HG03280 (cell line): ENCODE measurements at regions not wholly inside any gene's neighbourhood (a gene's known extent, or its start where the extent isn't known, plus 50 kb on each side); places are given as distances from the start of the nearest gene placed in this dataset.

Source experiments
- ATAC-seq: cut with Tn5 transposase; IDR thresholded peaks from one replicate; pipeline ENCODE4 v1.9.1; 2021; ENCODE audit warnings: mild to moderate bottlenecking, moderate library complexity; ENCODE audit not compliant: unreplicated experiment

GRCh38 chr6:40196135-40196518 lies 261.9 kb upstream of the MOCS1 start:
- ATAC-seq: no peak

DNA sequence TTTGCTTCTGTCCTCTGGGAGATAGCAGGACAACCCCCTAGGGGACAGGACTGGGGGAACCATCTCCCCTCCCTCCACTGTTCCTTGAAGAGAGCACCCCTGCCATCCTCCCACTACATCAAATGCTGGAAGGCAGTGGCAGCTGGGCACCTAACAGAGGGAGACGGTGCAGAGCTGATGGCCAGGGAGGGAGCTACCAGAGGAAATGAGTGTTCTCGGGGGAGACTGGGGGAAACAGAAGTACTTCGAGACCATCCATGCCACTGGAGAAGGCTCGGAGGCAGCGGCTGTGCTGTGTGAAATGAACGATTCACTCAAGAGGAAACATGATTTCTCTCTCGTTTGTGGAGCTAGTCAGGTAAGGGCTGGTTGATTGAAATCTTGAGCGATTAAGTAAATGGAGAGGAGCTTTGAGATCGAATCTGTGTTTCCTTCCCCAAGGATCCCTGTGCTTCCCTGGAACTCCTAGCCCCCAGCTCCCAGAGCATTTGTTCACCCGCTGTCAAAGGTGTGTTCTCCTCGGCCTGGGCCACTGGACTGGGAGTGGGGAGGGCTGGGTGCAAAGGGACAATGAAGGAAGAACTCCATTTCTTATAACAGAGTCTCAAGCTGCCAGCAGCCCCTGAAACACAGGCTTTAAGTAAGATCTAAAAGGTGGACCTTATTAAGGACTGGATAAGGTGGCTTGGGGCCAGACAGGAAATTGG lies 261.3 kb upstream of the MOCS1 start:
- ATAC-seq: no peak

DNA sequence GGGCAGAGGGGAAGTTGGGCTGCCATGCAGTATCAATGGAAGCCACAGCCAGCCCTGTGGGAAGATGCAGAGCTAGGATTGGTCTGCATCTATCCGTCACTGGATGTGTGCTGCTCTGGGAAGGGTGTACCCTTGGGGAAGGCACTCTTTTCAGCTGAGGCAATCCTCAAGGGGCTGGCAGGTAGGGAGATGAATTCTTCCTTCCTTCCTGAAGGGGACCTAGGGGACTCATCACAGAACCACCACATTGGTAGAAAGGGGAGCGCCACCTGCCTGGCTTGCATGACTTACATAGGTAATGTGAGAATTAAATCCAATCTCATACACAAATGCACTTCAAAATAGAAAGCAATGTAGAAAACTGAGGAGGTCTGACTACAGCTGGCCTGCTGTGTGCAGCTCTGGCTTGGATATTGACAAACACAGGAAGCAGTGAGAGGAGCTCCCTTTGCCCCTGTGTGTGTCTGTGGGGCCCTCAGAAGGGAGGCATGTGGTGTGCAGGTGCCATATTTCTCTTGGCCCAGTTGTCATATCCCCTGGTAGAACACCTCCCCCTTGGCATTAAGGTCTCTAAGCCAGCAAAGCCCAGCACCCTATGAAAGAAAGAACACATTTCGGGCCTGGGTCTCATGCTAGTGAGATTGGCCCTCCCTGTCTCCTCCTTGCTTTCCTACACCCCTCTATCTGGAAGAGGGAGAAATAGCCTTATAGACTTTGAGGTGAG lies 260.3 kb upstream of the MOCS1 start:
- no peak for ATAC-seq

DNA sequence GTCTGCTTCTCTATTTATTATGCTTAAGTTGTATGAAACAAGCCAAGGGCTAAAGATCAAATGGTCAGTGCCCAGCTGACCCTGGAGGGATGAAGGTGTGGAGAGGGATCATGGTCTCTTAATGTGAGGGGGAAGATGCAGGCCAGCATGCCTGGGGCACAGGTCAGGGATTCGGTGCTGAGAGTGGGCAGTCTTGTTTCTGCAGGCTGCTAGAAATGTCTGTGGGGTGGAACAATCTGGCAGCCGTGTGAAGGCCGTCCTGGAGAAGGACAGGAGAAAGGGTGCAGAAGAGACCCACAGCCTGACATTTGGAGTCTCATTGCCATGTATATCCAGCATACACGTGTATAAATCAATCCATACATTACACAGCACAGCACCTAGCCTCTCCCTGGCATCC lies 258.3 kb upstream of the MOCS1 start:
- no peak for ATAC-seq

- no peak for ATAC-seq
Measured at GRCh38 chr6:40188931-40189330, 254.7 kb upstream of the MOCS1 start.

DNA sequence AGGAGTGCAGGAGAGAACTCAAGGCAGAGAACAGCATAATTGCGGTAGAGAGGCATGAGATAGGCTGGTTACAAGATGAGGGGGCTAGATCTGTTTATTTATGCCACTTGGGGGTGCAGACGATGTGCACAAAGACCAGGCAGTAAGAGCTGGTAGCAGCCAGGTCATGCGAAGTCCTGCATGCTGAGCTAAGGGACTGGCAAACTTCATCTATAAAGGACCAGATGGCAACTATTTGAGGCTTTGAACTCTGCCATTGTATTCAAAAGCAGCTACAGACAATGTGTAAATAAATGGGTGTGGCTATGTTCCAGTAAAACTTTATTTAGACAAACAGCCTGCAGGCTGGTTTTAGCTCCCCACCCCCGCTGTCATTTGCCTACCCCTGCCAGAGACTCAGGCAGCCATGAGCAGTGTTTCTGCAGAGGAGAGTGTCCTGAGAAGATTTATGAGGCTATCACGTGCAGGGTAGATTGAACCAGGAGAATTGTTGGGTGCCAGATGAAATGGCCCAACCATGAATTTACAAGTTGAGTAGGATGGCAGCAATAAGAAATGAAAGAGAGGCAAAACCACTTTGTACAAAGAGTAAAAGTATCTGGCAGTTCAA lies 253.4 kb upstream of the MOCS1 start:
- ATAC-seq: no peak

DNA sequence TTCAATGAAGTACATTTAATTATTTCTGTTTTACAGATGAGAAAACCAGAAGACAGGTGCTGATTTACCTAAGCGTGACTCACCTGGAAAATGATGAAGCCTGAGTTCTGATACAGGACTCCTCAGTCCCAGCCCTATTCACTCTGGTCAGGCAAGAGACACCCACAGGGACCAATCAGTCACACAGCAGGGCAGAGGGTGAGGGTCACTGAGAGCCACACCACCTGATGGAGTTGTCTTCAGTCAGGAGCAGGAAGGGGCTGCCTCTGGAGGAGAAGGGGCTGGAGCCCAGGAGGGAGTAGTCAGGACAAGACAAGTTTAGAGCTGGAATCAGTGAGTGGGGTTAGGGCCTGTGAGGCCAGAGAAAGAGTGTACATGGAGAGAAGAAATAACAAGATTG lies 251.2 kb upstream of the MOCS1 start:
- no peak for ATAC-seq

DNA sequence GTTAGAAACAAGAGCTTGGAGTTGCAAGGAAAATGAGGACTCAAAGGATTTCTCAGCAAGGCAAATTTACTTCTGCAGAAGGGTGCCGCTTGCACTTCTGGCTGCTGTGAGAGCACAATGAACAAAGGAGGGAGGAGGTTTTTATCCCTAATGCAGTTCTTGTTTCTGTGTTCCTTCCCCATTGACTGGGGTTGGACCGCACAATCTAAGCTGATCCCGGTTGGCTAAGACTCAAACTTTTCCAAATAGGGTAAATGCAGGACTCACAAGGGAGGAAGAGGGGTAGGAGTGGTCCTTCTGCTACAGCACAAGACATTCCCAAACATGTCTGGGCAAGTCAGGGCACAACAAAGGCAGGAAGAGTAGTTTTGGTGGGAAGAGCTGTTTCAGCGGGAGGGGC lies 249.6 kb upstream of the MOCS1 start:
- ATAC-seq: no peak

DNA sequence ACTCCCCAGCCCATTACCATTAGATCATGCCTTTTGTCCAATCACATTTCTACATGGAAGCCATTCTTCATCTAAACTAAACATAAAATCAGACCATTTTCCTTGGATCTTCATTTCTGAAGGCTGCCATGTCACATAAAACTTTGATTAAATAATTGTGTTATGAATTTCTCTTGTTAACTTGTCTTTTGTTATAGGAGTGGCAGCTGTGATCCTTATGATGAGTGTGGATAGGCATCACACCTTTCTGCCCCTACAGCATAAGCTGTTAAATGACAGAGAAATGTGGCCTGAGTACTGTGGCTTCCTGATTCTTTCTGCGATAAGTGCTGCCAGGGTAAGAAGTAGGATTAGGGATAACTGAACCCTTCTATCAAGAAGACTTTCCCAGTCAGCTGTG lies 247.1 kb upstream of the MOCS1 start:
- ATAC-seq: no peak

DNA sequence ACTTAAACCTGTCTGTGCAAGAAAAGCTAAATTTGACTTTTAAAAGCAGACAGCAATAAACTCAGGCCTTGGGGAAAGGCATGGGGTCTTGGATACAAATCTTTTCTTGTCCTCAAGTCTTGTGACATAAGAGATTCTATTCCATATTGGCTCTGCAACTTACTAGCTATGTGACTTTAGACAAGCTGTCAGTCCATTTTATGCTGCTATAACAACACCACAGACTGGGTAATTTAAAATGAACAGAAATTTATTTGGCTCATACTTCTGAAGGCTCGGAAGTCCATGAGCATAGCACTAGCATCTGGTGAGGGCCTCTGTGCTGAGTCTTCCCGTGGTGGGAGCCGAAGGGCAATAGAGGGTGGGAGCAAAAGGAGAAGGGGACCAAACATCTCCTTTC lies 246.0 kb upstream of the MOCS1 start:
- no peak for ATAC-seq

DNA sequence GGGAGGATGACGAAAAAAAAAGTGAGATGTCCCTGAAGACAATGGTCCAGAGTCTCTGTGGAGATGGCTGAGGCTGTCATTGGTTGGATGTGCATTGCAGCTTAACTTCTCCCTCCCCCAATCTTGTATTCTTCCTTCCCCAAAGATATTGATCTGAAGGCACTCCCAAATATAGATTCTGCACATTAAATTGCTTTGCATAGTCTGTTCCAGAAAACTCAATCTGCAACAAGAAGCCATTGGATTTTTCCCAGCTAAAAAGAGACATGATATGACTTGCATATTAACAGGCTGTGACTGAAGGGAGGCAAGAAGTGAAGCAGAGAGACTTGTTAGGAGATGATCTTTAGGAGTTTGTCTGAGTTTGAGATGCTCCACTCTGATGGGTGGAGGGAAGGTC lies 245.2 kb upstream of the MOCS1 start:
- ATAC-seq: no peak

DNA sequence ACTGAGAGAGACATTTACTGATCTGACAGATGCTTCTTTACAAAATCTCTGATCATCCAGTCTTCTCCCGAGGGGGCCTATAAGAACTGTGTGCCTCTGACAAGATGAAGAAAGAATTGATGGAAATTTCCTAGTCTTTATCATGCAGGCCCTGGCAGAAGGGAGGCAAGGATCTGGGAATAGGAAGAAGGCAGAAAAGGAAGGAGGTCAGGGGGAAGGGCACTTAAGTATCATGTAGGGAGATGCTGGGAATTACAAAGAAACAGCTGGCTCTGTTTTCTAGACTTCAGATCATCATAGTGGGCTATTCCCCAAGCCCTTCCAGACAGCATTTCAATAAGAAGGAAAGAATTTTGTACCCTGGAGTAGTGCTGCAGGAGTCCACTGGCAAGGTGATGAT lies 243.3 kb upstream of the MOCS1 start:
- ATAC-seq: no peak

DNA sequence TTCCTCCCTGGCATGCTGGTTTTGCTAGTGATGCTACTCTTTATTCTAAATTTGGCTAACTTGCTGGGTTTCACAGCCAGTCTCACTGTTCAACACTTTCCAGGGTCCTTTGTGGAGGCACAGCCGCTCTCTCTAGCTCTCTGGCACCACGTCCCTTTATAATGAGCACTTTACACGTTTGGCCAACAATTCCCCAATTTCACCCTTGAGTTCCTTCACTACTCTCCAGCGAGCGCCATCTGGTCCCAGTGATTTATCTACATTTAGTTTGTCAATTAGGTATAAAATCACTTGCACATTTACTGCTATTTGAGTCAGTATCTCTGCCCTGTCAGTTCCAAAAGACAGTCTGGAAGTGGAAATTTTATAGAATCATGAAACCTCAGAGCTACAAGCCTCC lies 241.9 kb upstream of the MOCS1 start:
- ATAC-seq: no peak

DNA sequence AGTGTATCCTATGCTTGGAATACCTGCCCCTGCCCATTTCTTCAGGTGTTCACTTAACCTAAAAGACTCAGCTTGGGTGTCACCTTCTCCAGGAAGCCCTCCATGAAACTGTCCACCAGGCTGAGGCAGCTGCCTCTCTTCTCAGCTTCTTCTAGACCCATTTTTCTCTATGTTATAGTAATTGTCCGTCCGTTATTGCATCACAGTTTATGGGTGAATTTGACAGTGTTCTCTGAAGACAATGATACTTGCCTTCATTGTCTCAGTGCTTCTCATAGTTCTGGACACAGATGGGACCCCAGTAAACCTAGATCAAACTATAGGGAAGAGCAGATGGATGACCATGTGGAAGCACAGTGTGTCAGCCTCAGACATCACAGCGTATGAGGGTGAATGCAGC lies 238.0 kb upstream of the MOCS1 start:
- no peak for ATAC-seq

- ATAC-seq: no peak
Measured at GRCh38 chr6:40171343-40171742, 237.1 kb upstream of the MOCS1 start.

DNA sequence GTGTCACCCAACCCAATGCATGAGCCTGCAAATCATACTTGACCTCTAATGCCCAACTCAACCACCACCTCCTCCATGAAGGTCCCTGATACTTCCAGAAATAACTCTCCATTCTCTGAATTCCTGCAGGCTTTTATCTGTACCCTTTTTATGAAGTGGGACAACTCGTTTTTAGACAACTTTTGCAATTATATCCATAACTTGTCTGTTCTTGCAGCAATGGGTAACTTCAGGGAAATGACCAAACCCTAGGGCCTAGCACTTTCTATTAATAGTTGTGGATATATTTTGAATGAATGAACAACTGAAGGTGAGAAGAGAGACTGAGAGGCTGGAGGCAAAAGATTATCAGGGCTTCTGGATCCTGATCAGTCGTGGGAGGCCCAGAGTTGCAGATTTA lies 236.6 kb upstream of the MOCS1 start:
- ATAC-seq: no peak

DNA sequence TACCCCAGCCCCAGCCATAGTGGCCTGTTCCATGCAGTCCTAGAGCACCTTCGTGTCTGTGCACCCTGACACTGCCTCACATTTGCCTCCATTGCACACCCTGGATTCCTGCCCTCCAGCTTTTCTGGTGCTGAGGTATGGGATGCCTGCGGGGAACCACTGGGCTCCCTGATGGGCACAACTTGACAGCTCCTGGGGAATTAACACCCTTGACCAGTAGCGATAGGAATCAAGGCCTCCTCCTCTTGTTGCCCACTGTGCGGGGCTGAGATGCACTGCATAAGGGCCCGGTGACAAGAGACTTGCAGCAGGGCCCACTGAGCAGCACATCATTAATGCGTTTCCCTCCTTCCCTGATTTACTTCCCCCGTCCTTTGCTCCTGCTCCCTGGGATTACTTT lies 235.6 kb upstream of the MOCS1 start:
- no peak for ATAC-seq

GRCh38 chr6:40166963-40167362 lies 232.7 kb upstream of the MOCS1 start:
- ATAC-seq: no peak

GRCh38 chr6:40165036-40165709 lies 230.9 kb upstream of the MOCS1 start:
- no peak for ATAC-seq

DNA sequence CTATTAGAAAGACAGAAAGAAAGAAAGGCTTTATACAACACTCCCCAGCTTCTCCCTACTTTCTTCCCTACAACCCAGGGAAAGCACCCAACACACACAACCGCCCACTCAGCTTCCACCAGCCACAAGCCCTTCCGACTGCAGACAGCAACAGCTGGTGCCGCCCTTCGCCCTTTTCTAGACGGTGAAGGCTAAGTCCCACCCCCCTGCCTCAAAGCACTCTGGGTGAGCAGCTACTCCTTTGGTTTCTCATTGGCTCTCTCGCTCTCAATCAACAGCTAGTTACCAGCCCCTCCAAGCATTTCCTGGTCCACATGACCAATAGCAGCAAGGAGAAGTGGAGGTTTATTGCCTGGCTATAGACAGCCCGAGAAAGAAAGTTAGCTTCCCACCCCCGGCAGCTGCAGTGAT lies 230.1 kb upstream of the MOCS1 start:
- ATAC-seq: no peak

DNA sequence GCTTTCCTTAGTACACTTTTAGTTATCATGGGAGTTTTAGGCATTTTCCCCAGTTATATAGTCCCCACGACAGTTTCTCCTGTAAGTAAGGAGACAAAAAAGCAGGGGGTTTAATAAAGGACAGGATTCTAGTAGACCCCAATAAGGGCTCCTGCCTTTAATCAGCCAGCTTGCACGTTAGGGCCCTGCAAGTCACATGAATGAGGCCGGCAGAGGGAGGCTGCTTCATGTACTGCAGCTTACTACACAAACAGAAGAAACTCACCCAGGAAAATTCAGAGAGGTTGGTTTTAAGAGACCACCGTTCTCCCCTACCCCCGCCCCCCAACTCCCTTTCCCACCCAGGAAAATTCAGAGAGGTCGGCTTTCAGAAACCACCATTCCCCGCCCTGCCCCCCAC lies 229.7 kb upstream of the MOCS1 start:
- ATAC-seq: no peak

DNA sequence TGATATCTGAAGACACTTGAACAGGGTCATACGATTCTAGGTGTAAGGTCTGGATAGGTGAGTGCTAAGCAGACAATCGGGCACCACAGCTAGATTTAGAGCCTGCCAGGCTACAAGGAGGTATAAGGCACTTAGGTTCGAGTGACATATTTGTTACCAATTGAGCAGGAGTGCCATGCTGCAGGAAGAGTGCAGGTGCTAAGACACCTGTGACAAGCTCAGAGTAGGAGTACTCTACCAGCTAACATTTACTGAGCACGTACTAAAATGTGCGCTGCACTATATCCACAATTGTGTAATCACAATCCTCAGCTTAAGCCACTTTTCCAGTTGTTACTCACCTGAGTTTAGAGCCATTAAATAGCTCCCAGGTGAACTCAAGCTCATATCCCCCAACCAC lies 227.8 kb upstream of the MOCS1 start:
- no peak for ATAC-seq
